ENCODE measurements at regions not wholly inside any gene's neighbourhood (a gene's known extent, or its start where the extent isn't known, plus 50 kb on each side); places are given as distances from the start of the nearest gene placed in this dataset.

DNA sequence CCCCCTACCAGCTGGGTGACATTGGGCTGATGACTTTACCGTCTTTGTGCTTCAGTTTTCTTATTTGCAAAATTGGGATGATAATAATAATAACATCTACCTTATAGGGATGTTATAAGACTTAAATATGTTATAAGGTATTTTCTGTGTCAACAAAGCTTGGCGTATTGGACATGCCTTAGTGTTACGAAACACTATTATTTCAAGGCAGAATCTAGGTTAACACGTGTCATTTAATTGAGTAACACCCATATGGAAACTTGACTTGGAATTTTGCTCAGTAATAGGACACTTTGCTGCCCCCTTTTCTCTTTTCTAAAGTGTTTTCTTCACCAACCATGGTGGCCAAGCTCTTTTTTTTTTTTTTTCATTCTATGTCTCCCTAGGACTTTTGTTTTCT, 294.2 kb upstream of the SALL1 start:
- DNase-seq: no peak

DNA sequence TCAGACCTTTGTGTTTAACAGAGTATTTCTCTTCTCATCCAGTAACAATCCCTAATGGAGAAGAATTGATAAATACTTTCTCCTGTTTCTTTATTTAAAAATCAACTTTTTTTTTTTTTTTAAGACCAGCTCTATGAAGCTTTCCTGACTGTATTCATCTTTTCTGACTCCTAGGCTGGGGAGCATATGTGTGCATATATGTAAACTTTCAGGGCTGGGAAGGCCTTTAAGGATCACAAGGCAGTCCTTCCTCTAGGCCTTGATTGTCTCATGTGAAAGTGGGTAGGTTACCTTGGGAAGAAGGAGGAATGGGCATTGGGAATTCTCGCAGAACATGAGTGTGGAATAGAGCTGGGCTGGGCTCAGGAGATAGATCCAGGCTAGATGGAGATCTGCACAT, 292.9 kb upstream of the SALL1 start:
- no peak for DNase-seq

DNA sequence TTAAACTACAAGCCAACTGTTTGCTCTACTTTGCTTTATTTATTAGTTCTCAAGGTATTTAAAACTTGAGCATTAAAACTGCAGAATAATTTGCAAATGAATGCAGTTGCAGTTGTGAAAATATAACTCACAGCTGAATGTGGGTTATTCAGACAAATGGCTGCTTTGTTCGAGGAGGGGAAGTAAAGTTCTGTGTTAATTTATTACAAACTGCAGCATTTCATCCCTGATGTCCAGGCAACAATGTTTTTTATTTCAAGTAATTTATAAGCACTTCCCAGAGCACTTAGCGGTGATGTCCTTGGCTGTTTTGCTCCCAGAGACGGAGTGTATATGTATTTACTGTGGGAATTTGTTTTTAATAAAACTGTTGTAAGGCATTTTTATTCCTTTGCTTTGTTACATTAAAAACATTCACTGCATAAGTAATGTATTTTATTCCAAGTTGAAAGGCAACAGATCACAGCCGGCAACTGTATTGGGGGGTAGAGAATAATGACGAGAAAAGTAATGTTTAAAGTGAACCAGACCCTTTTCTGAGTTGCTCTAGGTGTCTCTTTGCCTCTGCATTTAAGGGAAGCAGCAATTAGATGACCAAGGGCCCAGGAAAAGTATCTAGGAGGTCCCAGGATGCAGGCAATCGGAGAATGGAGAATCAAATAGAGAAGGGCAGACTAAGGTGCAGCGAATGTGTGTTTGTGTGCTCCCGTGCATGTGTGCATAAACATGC, 291.2 kb upstream of the SALL1 start:
- DNase-seq: no peak

DNA sequence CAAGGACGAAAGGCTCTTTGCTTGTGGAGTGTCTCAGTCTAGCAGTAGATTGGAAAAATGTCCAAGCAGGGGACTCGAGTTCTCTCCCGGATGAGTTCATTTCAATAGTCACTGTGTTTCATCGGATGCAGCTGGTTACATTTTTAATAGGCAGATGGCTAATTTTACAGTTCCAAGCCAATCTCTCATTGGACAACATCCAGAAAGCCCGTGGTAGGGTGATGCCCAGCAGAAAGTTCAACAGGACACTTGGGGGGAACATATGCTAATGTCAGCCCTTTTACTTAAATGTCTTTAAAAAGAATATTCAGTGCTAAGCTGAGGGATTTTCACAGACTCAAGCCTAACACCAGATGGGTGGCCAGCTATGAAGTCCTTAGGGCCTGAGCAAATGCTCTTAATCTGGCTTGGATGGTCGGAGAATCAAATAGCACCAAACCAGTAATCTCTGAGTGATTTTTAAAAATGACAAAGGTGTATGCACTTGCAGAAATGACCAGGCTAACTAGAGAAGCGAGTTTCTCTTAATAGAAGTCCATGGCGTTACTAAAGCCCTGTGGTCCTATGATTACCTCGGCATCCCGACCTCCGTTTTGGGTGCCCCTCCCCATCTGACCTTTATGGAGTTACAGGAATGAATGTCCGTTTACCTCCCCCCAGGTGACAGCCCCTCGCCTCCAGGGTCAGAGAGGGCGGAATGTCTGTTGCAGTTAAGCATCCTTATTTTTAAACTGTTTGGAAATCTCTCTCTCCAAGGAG, 289.2 kb upstream of the SALL1 start:
- no peak for DNase-seq

DNA sequence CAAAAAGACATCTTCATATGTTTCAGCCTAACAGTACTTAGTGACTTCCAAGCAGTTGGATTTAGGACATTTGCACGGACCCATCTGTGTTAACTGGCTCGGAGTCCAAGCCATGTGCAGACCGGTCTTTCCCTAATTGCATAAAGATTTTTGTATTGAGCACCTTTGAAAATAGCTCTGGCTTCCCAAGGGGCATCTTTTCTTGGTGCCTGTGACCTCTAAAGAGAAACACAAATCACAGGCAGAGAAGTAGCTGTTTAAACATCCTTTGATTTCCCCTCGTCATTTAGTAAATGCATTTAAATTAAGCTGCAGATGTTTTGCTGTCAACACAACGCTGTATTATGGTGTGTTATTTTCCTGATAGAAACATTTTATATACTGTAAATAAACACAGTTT, 288.2 kb upstream of the SALL1 start:
- DNase-seq: no peak

DNA sequence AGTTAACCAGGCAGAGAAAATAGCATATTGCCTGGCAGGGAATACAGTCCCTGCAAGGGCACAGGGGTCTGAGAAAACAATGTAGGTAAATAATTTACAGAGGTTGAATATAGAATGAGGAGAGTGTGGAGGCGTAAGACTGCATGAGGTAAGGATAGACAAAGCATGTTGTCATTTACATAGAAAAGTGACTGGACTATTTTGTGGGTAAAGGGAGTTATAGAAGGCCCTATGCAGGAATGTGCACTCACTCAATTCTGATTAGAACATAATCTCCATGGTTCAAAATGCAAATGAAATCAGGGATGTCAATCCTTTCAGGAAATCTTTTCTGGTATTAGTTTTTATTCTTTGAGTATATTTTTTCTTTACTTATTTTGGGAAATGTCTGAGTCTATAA, 285.7 kb upstream of the SALL1 start:
- no peak for DNase-seq

DNA sequence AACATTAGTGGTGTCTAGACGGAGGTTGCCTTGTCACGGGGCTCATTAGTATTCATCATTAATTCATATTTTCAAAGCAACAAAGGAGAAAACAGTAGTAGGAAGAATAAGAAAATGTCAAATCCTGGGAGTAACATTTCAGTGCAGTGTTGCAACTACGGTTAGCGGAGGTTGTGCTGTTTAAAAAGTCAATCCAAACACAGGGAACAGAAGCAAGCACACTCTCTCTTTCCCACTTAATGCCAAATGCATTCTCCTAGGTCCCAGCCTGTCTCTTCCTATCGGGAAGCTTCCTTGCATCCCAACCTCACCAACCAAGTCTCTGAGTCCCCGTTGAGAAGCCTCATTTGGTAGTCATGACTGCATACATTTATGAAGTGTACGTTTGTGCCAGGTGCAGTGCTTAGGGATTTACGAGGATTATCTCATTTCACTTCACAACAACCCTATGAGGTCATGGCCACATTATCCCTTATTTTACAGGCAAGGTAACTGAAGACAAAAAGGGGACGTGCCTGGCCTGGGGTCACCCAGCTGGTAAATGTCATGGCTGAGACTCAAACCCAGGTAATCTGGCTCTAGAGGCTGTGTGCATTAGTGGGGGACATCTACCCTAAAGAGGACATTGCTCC, 283.6 kb upstream of the SALL1 start:
- DNase-seq: no peak

DNA sequence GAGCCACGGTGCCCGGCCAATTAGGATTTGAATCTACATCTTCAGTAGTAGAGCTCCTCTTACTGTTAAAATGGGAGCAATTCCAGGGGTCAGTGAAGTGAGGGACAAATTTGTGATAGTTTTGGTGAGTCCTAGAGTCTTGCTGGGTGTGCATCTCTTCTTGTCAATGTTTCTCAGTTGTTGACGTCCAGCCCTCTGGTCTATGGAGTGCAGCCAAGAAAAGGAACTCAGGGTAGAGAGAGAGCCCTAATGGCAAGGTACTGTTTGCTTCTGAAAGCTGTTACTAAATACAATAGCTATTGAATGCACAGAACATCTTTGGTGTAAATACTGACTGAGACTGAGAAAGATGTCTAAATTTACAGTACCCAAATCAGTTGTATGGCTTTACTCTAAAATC, 282.5 kb upstream of the SALL1 start:
- DNase-seq: no peak

DNA sequence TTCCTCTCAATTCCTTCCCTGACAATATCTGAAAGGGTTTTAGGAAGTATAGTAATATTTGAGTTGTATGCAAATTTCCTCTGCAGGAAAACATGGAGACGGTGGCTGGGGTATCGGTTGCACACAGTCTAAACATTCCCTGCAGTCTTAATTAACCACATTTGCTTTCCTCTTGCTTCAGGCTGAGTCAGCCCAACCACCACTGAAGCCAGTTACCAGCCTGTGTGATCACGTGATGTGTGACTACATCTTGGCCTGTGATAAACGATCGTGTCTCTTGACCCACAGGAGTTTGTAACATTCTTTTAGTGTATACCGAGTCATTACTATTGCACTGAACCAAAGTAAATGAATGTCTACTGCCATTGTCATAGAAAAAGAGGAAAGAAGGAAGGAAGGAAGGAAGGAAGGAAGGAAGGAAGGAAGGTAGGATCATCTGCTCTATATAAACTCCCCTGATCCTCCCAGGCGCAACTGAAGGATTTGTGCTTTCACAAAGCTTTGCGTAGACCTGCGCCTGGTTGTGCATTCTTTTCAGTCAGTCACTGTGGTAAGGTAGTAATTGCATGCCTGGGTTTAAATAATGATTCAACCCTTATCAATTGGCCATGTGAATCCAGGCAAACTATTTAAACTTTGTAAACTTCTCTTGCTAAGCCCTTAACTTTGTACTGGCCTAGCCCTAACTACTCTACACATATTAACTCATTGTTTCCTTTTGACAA, 280.6 kb upstream of the SALL1 start:
- no peak for DNase-seq

DNA sequence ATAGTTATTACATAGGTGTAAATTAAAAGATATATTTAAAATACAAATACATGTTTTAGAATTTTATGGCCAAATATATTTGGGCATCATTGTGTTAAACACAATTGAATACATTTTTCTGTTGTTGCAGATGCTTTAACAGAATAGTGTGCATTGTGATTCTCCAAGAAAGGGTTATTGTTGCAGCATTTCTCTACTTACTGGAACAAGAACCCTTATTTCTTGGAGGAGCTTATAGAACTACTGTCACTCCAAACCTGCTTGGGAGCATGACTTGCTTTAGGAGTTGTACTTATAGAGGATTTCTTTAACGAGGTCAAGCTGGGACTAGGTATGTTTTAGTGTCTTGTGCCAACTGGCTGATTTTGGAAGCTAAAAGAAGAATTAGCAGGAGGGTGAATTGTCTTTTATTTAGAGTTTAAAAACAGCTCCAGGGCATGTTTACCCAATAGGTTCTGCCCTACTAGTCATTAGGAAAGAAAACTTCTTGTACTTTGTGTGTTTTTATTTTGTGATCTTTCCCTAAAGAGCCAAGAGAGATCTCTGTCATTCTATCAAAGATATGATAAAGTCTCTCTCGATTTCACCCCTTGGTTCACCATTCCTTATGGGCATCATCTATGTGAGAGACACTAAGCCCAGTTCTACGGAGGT, 279.8 kb upstream of the SALL1 start:
- no peak for DNase-seq

DNA sequence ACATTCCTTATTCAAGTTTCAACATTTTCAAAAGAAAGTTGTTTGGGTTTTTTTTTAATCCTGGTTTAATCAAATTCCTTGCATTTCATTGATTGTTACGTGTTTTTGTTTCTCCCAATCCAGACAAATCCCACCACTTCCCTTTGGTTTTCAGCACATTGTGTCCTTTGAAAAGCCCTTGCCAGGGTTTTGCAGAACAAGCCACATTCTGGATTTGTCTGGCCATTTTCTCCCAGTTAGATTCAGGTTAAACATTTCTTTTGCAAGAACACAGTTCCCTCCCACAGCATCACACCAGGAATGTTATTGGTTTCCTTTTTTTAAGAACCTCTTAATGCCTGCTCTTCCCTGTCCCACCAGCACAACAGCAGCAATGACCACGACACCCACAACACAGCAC, 278.0 kb upstream of the SALL1 start:
- DNase-seq: no peak

DNA sequence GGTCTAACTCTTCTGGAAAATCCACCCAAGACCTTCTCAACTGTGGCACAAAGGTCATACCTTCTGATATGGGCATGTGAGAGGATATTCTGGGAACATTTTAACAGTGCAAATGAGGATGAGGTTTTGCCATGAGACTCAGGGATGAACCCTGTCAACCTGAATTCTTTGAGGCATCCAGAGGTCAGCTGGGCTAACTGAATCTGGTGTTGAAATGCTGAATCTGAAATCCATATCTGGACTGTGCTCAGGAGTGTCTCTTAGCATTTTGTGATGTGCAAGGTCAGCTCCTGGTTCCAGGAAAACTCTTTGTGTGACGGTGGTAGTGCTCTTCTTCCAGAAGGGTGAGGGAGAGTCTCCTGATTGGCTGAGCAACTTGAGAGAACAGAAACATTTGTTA, 276.0 kb upstream of the SALL1 start:
- DNase-seq: no peak

DNA sequence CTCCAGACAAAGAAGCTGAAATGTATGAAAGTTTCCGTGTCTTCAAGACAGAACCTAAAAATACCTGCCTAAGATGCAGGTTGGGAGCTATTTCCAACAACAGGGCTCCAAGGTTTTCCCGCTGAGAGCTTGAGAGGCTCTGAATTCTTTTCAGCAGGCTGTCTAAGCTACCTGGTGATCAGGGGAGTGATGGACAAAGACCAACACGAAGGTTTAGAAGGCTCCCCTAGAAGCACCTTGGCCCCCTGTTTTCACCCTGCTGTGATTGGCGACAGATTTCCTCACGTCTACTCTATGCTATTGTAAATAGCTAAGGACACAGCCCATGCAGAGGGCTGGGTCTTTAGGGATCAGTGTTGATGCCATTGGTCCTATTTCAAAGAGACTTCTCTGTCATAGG, 275.2 kb upstream of the SALL1 start:
- no peak for DNase-seq

DNA sequence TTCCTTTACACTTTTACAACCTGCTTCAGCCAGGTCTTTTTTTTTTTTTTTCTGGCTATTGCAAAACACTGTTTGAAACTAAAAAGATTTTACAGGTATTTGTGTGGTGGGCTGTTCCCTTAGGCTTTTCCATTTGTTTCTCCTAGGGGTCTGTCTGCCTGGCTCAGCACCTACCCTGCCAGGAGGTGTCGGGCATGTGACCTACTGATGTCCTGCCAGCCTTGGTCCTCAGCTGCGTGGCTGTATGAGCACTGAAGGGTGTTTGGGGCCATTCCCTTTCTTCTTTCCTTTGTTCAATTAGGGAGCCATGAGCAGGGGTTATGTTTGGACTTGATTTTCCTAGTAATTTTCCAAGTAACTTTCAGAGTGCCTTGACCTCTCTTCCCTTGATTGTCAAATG, 269.2 kb upstream of the SALL1 start:
- no peak for DNase-seq

DNA sequence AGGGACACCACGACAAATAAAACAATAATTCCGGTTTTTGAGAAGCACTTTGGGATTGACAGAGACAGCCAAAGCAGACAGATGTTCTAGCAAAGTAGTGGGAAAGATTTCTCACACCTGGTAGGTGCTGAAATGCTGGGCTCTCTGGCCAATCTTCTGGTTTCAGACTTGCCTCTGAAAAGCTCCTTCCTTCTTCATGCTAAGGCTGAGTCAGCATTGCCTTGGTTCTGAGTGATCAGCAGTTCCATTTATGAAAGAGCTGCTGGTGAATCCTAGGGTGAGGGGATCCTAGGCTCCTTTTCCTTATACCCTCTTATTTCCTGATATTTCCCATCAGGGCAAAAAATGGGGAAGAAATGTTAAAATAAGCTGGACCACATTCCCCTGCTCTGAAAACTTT, 268.7 kb upstream of the SALL1 start:
- DNase-seq: no peak

DNA sequence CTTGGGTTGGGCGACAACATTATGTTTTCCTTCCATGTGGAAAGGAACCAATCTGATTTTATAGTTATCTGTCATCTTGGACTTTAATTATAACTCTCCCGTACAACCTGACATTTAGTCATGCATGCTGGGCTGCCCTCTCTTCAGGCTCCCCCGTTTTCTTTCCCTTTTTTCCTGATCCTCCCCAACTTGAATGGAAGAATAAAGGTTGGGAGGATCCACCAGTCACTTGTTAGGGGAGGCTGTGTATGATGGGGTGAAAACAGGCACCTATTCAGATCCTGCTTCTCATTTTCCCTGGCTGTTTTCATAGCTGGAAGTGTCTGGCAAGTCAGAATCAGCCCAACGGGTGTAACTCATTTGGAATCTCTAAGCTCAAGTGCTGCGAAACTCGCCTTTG, 267.2 kb upstream of the SALL1 start:
- DNase-seq: no peak

DNA sequence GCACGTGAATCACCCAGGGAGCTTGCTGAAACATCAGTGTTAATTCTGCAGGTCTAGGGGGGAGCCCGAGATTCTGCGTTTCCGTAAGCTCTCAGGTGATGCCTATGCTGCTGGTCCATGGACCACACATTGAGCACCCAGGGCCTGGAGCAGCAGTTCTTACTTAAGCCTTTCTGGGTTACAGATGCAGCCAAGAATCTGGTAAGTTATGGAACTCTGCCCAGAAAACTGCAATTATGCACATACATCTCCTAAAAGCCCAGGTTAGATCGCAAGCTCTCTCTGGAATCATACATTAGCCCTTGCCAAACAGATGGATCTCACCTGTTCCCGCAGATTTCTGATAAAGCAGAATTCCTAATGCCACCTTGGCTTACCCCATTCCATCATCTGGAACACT, 265.9 kb upstream of the SALL1 start:
- DNase-seq: no peak

DNA sequence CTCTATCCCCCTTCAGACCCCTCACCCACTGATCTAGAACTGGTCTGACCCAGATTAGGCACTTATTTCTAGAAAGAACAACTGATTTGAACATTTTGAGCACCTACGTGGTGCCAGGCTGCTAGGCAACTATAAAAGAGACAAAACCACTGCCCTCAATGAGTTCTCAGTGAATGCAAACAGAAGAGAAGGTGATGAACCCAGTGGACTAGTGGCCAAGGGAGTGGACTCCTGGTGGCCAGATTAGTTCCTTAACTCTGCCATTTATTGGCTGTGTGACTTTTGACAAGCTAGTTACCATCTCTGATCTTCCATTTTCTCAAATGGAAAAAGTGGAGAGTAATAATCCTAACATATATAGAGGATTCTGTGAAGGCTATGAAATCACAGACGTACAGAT, 259.1 kb upstream of the SALL1 start:
- DNase-seq: no peak

DNA sequence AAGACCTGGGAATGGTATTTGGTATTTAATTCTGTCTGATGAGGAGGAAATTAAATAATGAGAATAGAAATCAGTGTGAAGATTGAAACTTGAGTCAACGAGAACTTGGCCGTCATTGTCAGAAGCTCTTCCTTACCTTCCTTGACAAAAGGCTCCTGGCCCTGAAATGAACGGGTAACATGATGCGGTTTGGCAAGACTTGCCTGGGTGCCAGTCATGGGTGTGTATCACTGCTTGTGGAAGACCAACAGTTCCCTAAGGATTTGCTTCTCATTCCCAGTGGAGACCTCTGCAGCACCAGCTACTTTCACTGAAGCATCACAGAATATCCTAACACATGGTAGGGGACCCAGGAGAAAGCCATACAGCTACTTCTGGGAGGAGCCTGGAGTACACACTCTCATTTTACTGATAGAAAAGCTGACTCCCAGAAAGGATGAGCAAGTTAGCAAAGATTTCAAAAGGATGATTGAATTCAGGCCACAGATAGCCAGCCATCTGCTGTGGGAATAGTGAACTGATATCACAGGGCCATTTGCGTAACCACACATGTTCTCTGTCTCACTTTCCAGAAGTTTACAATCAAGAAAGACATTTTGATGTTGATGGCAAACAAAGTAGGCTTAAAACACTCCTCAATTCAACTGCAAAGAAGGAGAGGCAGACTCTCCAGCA, 258.1 kb upstream of the SALL1 start:
- DNase-seq: no peak

DNA sequence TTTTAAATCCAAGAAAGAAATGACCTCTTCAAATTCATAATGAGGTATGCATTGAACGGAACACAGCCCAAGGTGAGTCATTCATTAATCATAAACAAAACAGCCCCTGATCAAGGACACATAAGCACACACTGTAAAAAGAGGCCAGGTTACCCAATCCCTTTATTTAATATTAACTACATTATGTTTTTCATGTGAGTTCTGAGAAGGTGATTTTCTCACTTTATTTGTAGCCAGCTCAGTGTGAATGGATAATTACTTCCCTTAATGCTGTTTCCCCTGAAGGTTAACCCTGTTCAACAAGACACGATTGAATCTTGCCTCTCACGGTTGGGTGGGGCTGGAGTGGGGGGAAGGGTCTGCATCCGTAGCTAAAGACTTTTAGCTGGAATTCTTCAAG, 257.3 kb upstream of the SALL1 start:
- no peak for DNase-seq

DNA sequence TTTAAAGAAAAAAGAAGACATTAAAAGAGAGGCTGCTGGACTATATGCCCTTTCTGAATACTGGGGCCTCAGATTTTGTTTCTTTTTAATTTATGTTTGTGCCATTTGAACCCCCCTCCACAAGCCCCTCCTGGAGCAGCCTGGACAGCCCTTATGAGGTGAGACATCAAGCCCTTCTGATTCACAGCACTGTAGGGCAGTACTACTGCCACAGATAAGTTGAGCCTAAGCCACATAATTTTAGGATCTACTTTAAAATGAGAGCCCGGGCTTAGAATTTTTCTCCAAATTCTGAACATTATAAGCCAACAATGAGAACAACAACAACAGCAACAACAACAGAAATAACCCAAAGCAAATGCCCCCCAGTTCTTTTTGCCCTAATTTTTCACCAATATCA, 256.9 kb upstream of the SALL1 start:
- no peak for DNase-seq

DNA sequence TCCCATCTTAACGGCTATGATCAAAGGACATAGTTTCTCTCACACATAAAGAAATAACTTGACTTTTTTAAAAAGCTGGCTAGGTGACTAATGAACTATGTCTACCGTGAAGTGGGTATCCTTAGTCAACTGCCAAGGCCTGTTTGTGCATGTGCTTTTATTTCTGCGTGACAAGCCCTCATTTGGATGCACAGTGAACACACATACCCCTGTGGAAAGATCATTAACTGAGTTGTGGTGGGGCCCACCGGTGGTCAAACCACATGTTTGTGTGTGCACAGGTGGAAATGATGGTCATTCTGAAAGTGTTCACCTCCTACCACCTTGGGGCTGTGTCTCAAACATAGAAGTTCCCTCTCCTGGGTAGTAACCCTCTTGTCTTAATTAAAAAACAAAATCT, 256.1 kb upstream of the SALL1 start:
- DNase-seq: no peak

DNA sequence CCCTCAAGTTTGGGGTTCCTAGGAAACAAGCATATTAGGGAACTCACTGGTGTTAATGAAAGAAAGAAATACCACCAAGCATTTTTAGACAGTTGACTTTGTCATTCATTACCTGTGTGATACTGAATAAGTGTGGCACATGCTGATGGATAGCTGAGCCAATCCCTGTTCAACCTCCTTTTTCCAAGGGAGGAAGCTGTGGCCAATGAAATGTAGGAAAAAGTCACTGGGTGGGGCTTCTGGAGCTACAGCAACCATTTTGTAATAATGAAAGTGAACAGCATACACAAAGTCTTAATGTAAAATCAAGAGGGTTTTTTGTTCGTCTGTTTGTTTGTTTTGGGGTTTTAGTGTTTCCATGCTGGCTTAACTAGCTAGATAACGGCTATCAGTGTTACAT, 254.3 kb upstream of the SALL1 start:
- no peak for DNase-seq
